ENCODE measurements at regions not wholly inside any gene's neighbourhood (a gene's known extent, or its start where the extent isn't known, plus 50 kb on each side); places are given as distances from the start of the nearest gene placed in this dataset.

DNA sequence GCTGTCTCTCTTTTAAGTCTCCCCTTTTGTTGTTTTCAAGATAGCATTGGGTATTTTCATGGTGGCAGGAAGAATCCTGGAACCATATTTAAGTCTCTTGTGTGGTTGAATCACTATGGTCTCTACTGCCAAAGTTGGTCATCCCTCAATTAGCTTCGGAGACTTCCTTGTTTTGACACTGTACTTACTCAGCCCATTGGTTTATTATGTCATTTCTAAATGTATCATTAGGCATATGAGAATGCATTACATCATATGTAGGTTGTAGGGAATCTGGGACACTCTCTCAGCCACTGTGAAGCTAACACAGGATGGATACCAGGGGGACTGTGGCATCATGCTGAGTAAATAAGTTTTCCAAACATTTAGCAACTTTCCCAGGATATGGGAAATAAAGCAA lies 211.8 kb downstream of the DTHD1 start:
- DNase-seq (ENCODE audit: low read depth in 2 of 2), result no peak

DNA sequence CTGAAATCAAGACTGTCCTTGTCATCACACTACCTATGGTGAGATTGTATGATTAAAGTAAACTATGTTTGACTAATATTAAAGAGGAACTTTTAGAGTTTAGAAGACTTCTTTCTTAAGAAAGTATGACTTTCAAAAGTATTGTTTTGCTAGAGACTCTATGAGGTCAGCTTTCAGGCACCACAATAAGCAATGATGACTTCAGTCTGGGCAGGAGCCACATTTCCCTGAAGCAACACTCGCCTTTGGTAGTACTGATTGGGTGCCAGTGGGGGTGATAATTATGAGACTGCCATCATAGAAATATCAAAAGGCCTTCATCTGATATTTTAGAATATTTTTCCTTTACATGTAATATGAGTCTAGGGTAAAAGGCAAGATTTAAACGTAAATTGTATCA lies 212.6 kb downstream of the DTHD1 start:
- no peak for DNase-seq (ENCODE audit: low read depth in 2 of 2)

- DNase-seq (ENCODE audit: low read depth in 2 of 2), result no peak
Observed at GRCh38 chr4:36494747-36495146, 213.3 kb downstream of the DTHD1 start.

DNA sequence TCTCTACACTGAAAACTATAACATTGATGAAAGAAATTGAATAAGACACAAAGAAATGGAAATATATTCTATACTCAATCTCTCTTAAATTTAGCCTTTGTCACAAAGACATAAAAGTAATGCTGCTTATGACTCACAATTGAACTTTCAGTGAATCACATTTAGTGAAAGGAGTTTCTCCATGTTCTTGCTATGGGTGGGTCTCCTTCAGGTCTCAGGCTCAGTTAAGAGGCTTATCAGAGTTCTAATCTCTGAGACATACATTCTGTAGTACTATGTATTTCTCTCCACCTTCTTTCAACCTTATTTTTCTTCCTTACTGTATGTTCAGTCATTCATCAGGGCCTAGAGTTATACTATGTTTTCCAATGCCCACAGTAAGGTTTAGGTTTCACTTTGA lies 220.9 kb downstream of the DTHD1 start:
- DNase-seq (ENCODE audit: low read depth in 2 of 2), result no peak

DNA sequence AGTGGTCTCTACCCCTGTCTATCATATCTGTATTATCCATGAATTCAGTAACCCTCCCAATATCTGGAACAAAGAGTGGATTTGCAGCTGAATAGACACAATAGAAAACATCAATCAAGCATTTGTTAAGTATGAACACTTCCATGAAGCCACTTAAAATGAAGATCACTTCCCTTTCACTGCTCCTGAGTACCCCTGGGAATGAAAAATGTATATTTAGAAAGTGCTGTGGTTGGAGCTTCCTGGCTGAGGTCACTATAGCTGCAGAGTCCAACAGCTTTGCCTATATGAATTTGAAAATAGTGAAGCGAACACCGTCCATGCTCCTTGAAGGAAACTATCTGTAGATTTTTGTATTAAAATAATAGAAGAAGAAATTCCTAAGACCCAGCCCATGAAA lies 227.0 kb downstream of the DTHD1 start:
- DNase-seq (ENCODE audit: low read depth in 2 of 2), result no peak

- no peak for DNase-seq (ENCODE audit: low read depth in 2 of 2)
Observed at GRCh38 chr4:36509845-36510244, 228.4 kb downstream of the DTHD1 start.

DNA sequence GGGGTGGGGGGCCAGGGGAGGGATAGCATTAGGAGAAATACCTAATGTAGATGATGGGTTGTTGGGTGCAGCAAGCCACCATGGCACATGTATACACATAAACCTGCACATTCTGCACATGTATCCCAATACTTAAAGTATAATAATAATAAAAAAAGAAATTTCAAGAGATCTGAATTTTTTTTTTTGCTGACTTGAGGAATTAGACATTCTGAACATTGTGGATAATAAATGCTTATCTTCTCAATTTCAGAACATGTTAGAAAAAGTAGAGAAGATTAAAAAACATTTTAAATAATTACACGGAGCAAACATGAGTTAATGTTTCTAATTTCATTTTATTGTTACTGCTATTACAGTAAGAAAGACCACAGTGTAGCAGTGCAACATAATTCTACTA lies 230.4 kb downstream of the DTHD1 start:
- no peak for DNase-seq (ENCODE audit: low read depth in 2 of 2)

GRCh38 chr4:36516522-36517095 lies 235.2 kb downstream of the DTHD1 start:
- DNase-seq (ENCODE audit: low read depth in 2 of 2), result no peak

GRCh38 chr4:36523182-36523581 lies 241.8 kb downstream of the DTHD1 start:
- no peak for DNase-seq (ENCODE audit: low read depth in 2 of 2)

GRCh38 chr4:36532670-36533379 lies 251.4 kb downstream of the DTHD1 start:
- no peak for DNase-seq (ENCODE audit: low read depth in 2 of 2)

- DNase-seq (ENCODE audit: low read depth in 2 of 2), result no peak
Observed at GRCh38 chr4:36533944-36534343, 252.5 kb downstream of the DTHD1 start.

- DNase-seq (ENCODE audit: low read depth in 2 of 2), result no peak
Observed at GRCh38 chr4:36547383-36547782, 266.0 kb downstream of the DTHD1 start.

DNA sequence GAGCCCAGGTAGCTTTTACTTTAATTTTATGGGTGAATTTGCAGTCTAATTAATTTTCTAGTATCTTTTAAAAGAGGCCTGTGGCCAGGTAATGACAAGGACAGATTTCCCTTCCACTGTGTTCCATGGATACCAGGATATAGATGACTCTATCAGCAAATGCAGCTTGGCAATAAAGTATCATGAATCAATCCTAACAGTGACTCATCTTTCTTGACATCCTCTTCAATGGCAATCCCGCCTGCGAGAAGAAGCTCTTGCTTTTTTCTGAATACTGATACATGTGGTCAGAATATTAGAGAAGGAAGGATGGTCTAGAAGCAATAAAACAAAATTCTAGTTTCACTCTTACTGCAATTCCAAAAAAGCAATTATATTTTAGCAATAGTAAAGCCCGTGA lies 267.8 kb downstream of the DTHD1 start:
- no peak for DNase-seq (ENCODE audit: low read depth in 2 of 2)

GRCh38 chr4:36549992-36550391 lies 268.6 kb downstream of the DTHD1 start:
- DNase-seq (ENCODE audit: low read depth in 2 of 2), result no peak

GRCh38 chr4:36551697-36552214 lies 270.3 kb downstream of the DTHD1 start:
- no peak for DNase-seq (ENCODE audit: low read depth in 2 of 2)

GRCh38 chr4:36553029-36553428 lies 271.6 kb downstream of the DTHD1 start:
- no peak for DNase-seq (ENCODE audit: low read depth in 2 of 2)

DNA sequence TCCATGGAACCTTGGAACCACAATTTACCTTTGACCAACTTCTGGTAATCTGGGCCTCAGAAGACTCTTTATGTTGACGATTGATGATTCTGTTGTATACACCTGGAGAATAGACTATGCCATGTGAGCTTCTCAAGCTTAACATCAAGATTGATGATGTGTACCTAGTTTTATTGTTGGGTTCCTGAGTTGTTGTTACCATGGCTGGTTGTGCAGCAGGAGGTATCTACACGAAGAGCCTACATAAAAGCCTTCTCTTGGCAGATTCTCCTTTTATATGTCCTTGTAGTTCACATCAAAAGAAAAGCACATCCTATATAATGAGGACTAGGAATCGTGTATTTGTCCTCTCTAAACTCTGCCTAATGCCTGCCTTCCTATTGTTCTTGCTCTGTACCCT lies 272.0 kb downstream of the DTHD1 start:
- no peak for DNase-seq (ENCODE audit: low read depth in 2 of 2)

DNA sequence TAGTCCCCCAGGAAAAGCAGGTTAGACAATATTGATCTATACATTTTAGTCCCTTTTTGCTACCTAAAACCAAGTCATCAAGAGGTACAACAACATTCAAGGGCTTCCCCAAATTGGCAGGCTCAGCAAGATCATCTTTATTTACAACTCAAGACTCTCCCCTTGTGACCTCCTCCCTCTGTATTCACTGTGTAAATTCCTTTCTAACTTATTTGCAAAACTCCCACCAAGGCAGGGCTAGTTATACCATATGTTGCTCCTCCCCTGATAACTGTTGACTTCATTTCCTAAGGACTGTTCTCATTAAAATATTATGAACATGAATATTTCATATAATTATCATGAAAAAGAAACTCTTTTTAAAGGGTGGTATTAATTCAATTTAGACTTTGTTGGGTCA lies 275.6 kb downstream of the DTHD1 start:
- DNase-seq (ENCODE audit: low read depth in 2 of 2), result no peak

- no peak for DNase-seq (ENCODE audit: low read depth in 2 of 2)
Observed at GRCh38 chr4:36568575-36568974, 287.2 kb downstream of the DTHD1 start.

DNA sequence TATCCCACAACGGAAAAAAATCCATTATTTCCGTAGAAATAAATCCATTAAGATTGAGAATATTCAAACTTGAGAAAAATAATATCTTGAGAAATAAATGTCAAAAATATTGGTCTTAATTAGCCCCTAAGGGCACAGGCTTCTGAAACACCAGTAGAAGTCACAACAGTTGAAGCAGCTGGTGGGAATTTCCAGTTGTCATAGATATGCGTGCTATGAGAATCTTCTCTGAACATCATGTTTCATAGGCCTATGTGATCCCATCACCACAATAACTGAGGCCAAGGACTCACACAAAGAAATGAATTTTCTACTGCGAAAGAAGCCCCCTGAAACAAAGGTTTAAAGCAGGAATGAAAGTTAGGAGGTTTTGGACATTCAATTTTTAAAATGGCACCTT lies 292.0 kb downstream of the DTHD1 start:
- no peak for DNase-seq (ENCODE audit: low read depth in 2 of 2)

- DNase-seq (ENCODE audit: low read depth in 2 of 2), result no peak
Observed at GRCh38 chr4:36574816-36575215, 293.4 kb downstream of the DTHD1 start.

- DNase-seq (ENCODE audit: low read depth in 2 of 2), result no peak
Observed at GRCh38 chr4:36582198-36582597, 300.8 kb downstream of the DTHD1 start.

DNA sequence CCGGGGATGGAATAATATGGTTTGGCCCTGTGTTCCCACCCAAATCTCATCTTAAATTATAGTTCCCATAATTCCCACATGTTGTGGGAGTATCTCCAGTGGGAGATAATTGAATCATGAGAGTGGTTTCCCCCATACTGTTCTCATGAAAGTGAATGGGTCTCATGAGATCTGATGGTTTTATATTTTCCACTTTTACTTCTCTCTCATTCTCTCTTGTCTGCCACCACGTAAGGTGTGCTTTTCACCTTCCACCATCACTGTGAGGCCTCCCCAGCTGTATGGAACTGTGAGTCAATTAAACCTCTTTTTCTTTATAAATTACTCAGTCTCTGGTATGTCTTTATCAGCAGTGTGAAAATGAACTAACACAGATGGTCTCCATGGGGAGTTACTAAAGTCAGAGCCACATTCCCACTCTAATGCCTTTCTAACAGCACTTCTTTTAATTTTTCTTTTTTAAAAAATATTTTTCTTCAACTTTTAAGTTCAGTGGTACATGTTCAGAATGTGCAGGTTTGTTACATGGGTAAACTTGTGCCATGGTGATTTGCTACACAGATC lies 306.6 kb downstream of the DTHD1 start:
- no peak for DNase-seq (ENCODE audit: low read depth in 2 of 2)

Measured in activated CD8-positive, alpha-beta memory T cell treated with anti-CD3 and anti-CD28 coated beads for 4 hours (primary cell).